Vagina (tissue), 2 donors: ENCODE measurements at regions not wholly inside any gene's neighbourhood (a gene's known extent, or its start where the extent isn't known, plus 50 kb on each side); places are given as distances from the start of the nearest gene placed in this dataset.
"Not testable (repeated sequence)": the region's sequence is repeated elsewhere in the genome, so short reads cannot be mapped to it uniquely, and the experiment has no call there.

Experiments
- DNase-seq, 2 donors: peaks; one replicate each; pipeline ENCODE4 v3.0.0-alpha.2; 2017; ENCODE audit errors: extremely low spot score in 2 of 2
- H3K27ac ChIP-seq: fragments of 200-600 bp; sonication (generic); one replicate; pipeline ENCODE4 v1.5.1; 2019
- H3K27me3 ChIP-seq: fragments of 200-600 bp; sonication (generic); one replicate; pipeline ENCODE4 v1.5.1; 2019
- H3K36me3 ChIP-seq, 2 donors: fragments of 200-600 bp; sonication (generic); one replicate each; pipeline ENCODE4 v1.5.1; 2017 to 2019
- H3K4me1 ChIP-seq: fragments of 200-600 bp; sonication (generic); one replicate; pipeline ENCODE4 v1.5.1; 2019
- H3K4me3 ChIP-seq, 2 donors: fragments of 200-600 bp; sonication (generic); 1 replicate in 1 of 2; 2 replicates in 1 of 2; pipeline ENCODE4 v1.5.1; 2016 to 2019
- H3K9me3 ChIP-seq: fragments of 200-600 bp; sonication (generic); one replicate; pipeline ENCODE4 v1.5.1; 2019
- CTCF ChIP-seq, 3 experiments: fragments of 450-650 bp in 2 of 3; fragments of 200-600 bp in 1 of 3; sonication (generic) in 1 of 3; IDR thresholded peaks; one replicate each; pipeline ENCODE4 v1.5.1; 2017 to 2019; ENCODE audit warnings: antibody characterized with exemption in 3 of 3, mild to moderate bottlenecking in 2 of 3, moderate library complexity in 2 of 3
- POLR2A ChIP-seq, 2 donors: fragments of 450-650 bp; IDR thresholded peaks; one replicate each; pipeline ENCODE4 v1.6.1; 2017; ENCODE audit warnings: antibody characterized with exemption in 2 of 2, mild to moderate bottlenecking in 2 of 2, moderate library complexity in 2 of 2
- POLR2AphosphoS5 ChIP-seq, 2 donors: sonication (generic); formaldehyde crosslinking; IDR thresholded peaks; one replicate each; pipeline ENCODE4 v1.9.0; 2017; ENCODE audit warnings: antibody characterized with exemption in 2 of 2, mild to moderate bottlenecking in 2 of 2, low read depth in 1 of 2; ENCODE audit not compliant: insufficient read depth in 1 of 2
- intact Hi-C: fragments of 100-400 bp; cut with DNase I; formaldehyde crosslinking; loops from one replicate; pipeline ENCODE4 v1.15.1; 2023

GRCh38 chr2:48050711-48051110 is 144.4 kb upstream of the FBXO11 start:
- intact Hi-C loops, result no loop called here

GRCh38 chr2:48059975-48060374 is 153.7 kb upstream of the FBXO11 start:
- H3K9me3 ChIP-seq, result no peaks in the 10 kb centered on the region
- TF ChIP-seq POLR2A (IDR thresholded peaks at IDR 0.05), result no peak
- no peak for TF ChIP-seq CTCF (IDR thresholded peaks at IDR 0.05)
- no peak for TF ChIP-seq POLR2AphosphoS5 (IDR thresholded peaks at IDR 0.05; ENCODE audit: insufficient read depth in 1 of 2, low read depth in 1 of 2)
- H3K27ac ChIP-seq, result no peak overlapping the region
- no peaks in the 10 kb centered on the region for H3K36me3 ChIP-seq
- H3K27me3 ChIP-seq, result no peaks in the 10 kb centered on the region
- H3K4me1 ChIP-seq, result no peaks in the 10 kb centered on the region
- intact Hi-C loops, result no loop called here
- DNase-seq, result no peak
- no peak overlapping the region for H3K4me3 ChIP-seq

More at GRCh38 chr2:48050711-48051110, 144.4 kb upstream of the FBXO11 start:
- Histone ChIP-seq H3K4me1 (peaks cover 8% of the 10 kb centered on the region), H3K4me3 (no peak overlapping the region), H3K9me3 (no peaks in the 10 kb centered on the region), H3K36me3 (no peaks in the 10 kb centered on the region), H3K27ac (no peak overlapping the region), H3K27me3 (no peaks in the 10 kb centered on the region)
- TF ChIP-seq POLR2A (IDR thresholded peaks at IDR 0.05) (no peak), CTCF (IDR thresholded peaks at IDR 0.05) (no peak), POLR2AphosphoS5 (IDR thresholded peaks at IDR 0.05; ENCODE audit: insufficient read depth in 1 of 2, low read depth in 1 of 2) (no peak)
- no peak for DNase-seq

- H3K36me3 ChIP-seq, H3K27me3 ChIP-seq, intact Hi-C loops, H3K4me3 ChIP-seq, H3K4me1 ChIP-seq, H3K9me3 ChIP-seq, DNase-seq, H3K27ac ChIP-seq: not testable (repeated sequence)
These were observed 155.4 kb upstream of the FBXO11 start for GRCh38 chr2:48061656-48062055.

GRCh38 chr2:48065096-48065495 is 158.8 kb upstream of the FBXO11 start:
- Histone ChIP-seq H3K36me3 (no peaks in the 10 kb centered on the region), H3K4me1 (no peaks in the 10 kb centered on the region), H3K27ac (no peak overlapping the region), H3K27me3 (no peaks in the 10 kb centered on the region), H3K9me3 (no peaks in the 10 kb centered on the region), H3K4me3 (no peak overlapping the region)
- no peak for DNase-seq
- intact Hi-C loops, result no loop called here
- TF ChIP-seq CTCF (IDR thresholded peaks at IDR 0.05) (no peak), POLR2AphosphoS5 (IDR thresholded peaks at IDR 0.05; ENCODE audit: insufficient read depth in 1 of 2, low read depth in 1 of 2) (no peak), POLR2A (IDR thresholded peaks at IDR 0.05) (no peak)

- Histone ChIP-seq H3K27ac (no peak overlapping the region), H3K27me3 (no peaks in the 10 kb centered on the region), H3K4me3 (no peak overlapping the region), H3K4me1 (no peaks in the 10 kb centered on the region), H3K9me3 (no peaks in the 10 kb centered on the region), H3K36me3 (no peaks in the 10 kb centered on the region)
- no peak for TF ChIP-seq POLR2A (IDR thresholded peaks at IDR 0.05)
- TF ChIP-seq POLR2AphosphoS5 (IDR thresholded peaks at IDR 0.05; ENCODE audit: insufficient read depth in 1 of 2, low read depth in 1 of 2), result no peak
- TF ChIP-seq CTCF (IDR thresholded peaks at IDR 0.05), result no peak
- no peak for DNase-seq
- intact Hi-C loops, result no loop called here
These were observed 159.7 kb upstream of the FBXO11 start for GRCh38 chr2:48066000-48066399.

GRCh38 chr2:48069769-48070168 is 163.5 kb upstream of the FBXO11 start:
- intact Hi-C loops, result no loop called here
- no peaks in the 10 kb centered on the region for H3K9me3 ChIP-seq
- H3K27ac ChIP-seq, result no peak overlapping the region
- H3K36me3 ChIP-seq, result no peaks in the 10 kb centered on the region
- H3K27me3 ChIP-seq, result no peaks in the 10 kb centered on the region
- no peak for DNase-seq
- H3K4me1 ChIP-seq, result no peaks in the 10 kb centered on the region
- no peak overlapping the region for H3K4me3 ChIP-seq
- TF ChIP-seq CTCF (IDR thresholded peaks at IDR 0.05) (no peak), POLR2A (IDR thresholded peaks at IDR 0.05) (no peak), POLR2AphosphoS5 (IDR thresholded peaks at IDR 0.05; ENCODE audit: insufficient read depth in 1 of 2, low read depth in 1 of 2) (no peak)
